ENCODE measurements at regions not wholly inside any gene's neighbourhood (a gene's known extent, or its start where the extent isn't known, plus 50 kb on each side); places are given as distances from the start of the nearest gene placed in this dataset.

DNA sequence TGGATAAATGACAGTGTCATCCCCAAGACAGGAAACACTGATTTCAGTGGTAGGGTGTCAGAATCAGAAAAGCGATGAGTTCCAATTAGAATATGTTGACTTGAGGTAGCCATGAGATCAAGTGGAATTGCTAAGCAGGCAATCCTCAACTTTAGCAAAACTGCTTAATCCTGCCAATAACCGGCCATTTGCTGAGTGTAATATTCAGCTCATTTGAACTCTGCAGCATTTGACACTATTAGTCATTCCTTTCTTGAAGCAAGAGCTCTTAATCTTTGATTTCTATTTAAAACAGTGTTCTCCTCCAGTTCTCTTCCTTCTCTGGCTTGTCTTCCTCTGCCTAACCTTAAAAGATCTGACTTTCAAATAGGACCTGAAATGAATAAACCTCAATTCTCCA is 68.7 kb upstream of the DCLK2 start:
- TF ChIP-seq ISL1 (CRISPR knock-in tag; IDR thresholded peaks at IDR 0.05), result no peak
- TF ChIP-seq, protein P1, sequence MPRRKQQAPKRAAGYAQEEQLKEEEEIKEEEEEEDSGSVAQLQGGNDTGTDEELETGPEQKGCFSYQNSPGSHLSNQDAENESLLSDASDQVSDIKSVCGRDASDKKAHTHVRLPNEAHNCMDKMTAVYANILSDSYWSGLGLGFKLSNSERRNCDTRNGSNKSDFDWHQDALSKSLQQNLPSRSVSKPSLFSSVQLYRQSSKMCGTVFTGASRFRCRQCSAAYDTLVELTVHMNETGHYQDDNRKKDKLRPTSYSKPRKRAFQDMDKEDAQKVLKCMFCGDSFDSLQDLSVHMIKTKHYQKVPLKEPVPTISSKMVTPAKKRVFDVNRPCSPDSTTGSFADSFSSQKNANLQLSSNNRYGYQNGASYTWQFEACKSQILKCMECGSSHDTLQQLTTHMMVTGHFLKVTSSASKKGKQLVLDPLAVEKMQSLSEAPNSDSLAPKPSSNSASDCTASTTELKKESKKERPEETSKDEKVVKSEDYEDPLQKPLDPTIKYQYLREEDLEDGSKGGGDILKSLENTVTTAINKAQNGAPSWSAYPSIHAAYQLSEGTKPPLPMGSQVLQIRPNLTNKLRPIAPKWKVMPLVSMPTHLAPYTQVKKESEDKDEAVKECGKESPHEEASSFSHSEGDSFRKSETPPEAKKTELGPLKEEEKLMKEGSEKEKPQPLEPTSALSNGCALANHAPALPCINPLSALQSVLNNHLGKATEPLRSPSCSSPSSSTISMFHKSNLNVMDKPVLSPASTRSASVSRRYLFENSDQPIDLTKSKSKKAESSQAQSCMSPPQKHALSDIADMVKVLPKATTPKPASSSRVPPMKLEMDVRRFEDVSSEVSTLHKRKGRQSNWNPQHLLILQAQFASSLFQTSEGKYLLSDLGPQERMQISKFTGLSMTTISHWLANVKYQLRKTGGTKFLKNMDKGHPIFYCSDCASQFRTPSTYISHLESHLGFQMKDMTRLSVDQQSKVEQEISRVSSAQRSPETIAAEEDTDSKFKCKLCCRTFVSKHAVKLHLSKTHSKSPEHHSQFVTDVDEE (CRISPR knock-in tag; IDR thresholded peaks at IDR 0.05), result no peak
- no peak for TF ChIP-seq ARNTL (CRISPR knock-in tag; IDR thresholded peaks at IDR 0.05; ENCODE audit: borderline replicate concordance, low read depth)
- no peak for TF ChIP-seq ZFP3 (CRISPR knock-in tag; IDR thresholded peaks at IDR 0.05)
- TF ChIP-seq BACH2 (CRISPR knock-in tag; IDR thresholded peaks at IDR 0.05; ENCODE audit: borderline replicate concordance), result no peak
- no peak for TF ChIP-seq PPARA (CRISPR knock-in tag; IDR thresholded peaks at IDR 0.05; ENCODE audit: borderline replicate concordance)
- TF ChIP-seq ZC3H10 (CRISPR knock-in tag; IDR thresholded peaks at IDR 0.05), result no peak
- no peak for TF ChIP-seq ZNF565 (CRISPR knock-in tag; conservative IDR thresholded peaks at IDR 0.05; ENCODE audit: low read depth)
- TF ChIP-seq CSRNP3 (CRISPR knock-in tag; IDR thresholded peaks at IDR 0.05), result no peak
- no peak for TF ChIP-seq OSR1 (CRISPR knock-in tag; IDR thresholded peaks at IDR 0.05)
- TF ChIP-seq TCF4 (CRISPR knock-in tag; IDR thresholded peaks at IDR 0.05; ENCODE audit: borderline replicate concordance), result no peak
- no peak for TF ChIP-seq CREB5 (CRISPR knock-in tag; IDR thresholded peaks at IDR 0.05; ENCODE audit: low read depth)
- no peak for TF ChIP-seq GLIS3 (CRISPR knock-in tag; IDR thresholded peaks at IDR 0.05)
- TF ChIP-seq ZNF70 (CRISPR knock-in tag; IDR thresholded peaks at IDR 0.05), result no peak
- TF ChIP-seq SNAI2 (CRISPR knock-in tag; IDR thresholded peaks at IDR 0.05), result no peak
- no peak for TF ChIP-seq ESRRG (CRISPR knock-in tag; IDR thresholded peaks at IDR 0.05)
- TF ChIP-seq RARB (CRISPR knock-in tag; IDR thresholded peaks at IDR 0.05), result no peak
- ATAC-seq, result no peak

- peak; percentile 89 for ATAC-seq
- TF ChIP-seq ARNTL (CRISPR knock-in tag; IDR thresholded peaks at IDR 0.05; ENCODE audit: borderline replicate concordance, low read depth), result no peak
- no peak for TF ChIP-seq ZNF8 (CRISPR knock-in tag; IDR thresholded peaks at IDR 0.05)
- no peak for TF ChIP-seq TOX (CRISPR knock-in tag; IDR thresholded peaks at IDR 0.05; ENCODE audit: borderline replicate concordance)
- TF ChIP-seq GLIS3 (CRISPR knock-in tag; IDR thresholded peaks at IDR 0.05), result no peak
- TF ChIP-seq ESRRG (CRISPR knock-in tag; IDR thresholded peaks at IDR 0.05), result no peak
- no peak for TF ChIP-seq BACH2 (CRISPR knock-in tag; IDR thresholded peaks at IDR 0.05; ENCODE audit: borderline replicate concordance)
- TF ChIP-seq PPARA (CRISPR knock-in tag; IDR thresholded peaks at IDR 0.05; ENCODE audit: borderline replicate concordance), result no peak
- TF ChIP-seq ISL1 (CRISPR knock-in tag; IDR thresholded peaks at IDR 0.05), result no peak
- TF ChIP-seq RARB (CRISPR knock-in tag; IDR thresholded peaks at IDR 0.05), result no peak
- no peak for TF ChIP-seq ZNF565 (CRISPR knock-in tag; conservative IDR thresholded peaks at IDR 0.05; ENCODE audit: low read depth)
- no peak for TF ChIP-seq ZFP30 (CRISPR knock-in tag; IDR thresholded peaks at IDR 0.05)
- no peak for TF ChIP-seq SNAI2 (CRISPR knock-in tag; IDR thresholded peaks at IDR 0.05)
- no peak for TF ChIP-seq PATZ1 (CRISPR knock-in tag; IDR thresholded peaks at IDR 0.05; ENCODE audit: borderline replicate concordance)
- no peak for TF ChIP-seq TCF4 (CRISPR knock-in tag; IDR thresholded peaks at IDR 0.05; ENCODE audit: borderline replicate concordance)
- TF ChIP-seq OSR1 (CRISPR knock-in tag; IDR thresholded peaks at IDR 0.05), result no peak
- TF ChIP-seq CSRNP3 (CRISPR knock-in tag; IDR thresholded peaks at IDR 0.05), result no peak
- no peak for TF ChIP-seq CREB5 (CRISPR knock-in tag; IDR thresholded peaks at IDR 0.05; ENCODE audit: low read depth)
- TF ChIP-seq, protein P1 (CRISPR knock-in tag; IDR thresholded peaks at IDR 0.05), result no peak
Measured at GRCh38 chr4:150010525-150011126, 67.6 kb upstream of the DCLK2 start.
